ENCODE measurements at regions not wholly inside any gene's neighbourhood (a gene's known extent, or its start where the extent isn't known, plus 50 kb on each side); places are given as distances from the start of the nearest gene placed in this dataset.

DNA sequence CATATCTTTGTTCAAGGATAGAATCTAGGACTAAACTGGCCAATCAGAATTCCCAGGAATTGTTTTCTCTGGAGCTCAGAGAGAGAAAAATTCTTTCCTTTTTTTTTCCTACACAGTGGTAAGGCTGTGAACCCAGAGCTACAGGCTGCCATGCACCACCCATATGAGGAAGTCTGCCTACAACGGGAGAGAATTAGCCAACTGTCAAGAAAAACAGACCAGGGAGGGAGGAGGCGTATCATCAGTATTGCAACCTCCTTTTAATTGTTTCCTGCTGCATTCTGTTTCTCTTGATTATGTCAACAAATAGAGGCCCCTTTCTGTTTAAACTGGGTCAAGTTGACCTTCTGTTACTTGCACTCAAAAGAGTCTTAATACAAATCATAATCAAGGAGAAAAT lies 176.5 kb upstream of the UBASH3B start:
- ATAC-seq = no peak
- 10% methylated on average over 2 of the region's 2 CpGs for WGBS (ENCODE audit: insufficient coverage, low coverage, missing lambda C conversion rate)
- DNase-seq (ENCODE audit: extremely low read depth in 1 of 4, low spot score in 3 of 4) = no peak
- Histone ChIP-seq H3K4me2 (ENCODE audit: insufficient read depth, low read length) (no peak overlapping the region), H3K9me1 (ENCODE audit: control insufficient read depth, insufficient read depth, low read length) (no peaks in the 10 kb centered on the region), H3K79me2 (ENCODE audit: control insufficient read depth, insufficient read depth, low read length) (no peaks in the 10 kb centered on the region), H3K9ac (ENCODE audit: insufficient read depth in 1 of 2, low read depth in 2 of 2, low read length in 2 of 2) (no peak overlapping the region), H3K4me1 (replicated peaks in 1 of 2; ENCODE audit: control insufficient read depth in 2 of 2, insufficient read depth in 2 of 2, low read length in 2 of 2) (no peaks in the 10 kb centered on the region), H3K27me3 (ENCODE audit: control insufficient read depth in 2 of 2, insufficient read depth in 2 of 2, low read length in 2 of 2) (no peaks in the 10 kb centered on the region), H3K9me3 (replicated peaks; ENCODE audit: control insufficient read depth, insufficient read depth, low read depth, low read length) (no peaks in the 10 kb centered on the region), H3K4me3 (no peak overlapping the region), H3K36me3 (ENCODE audit: control insufficient read depth, insufficient read depth, low read length) (no peaks in the 10 kb centered on the region), H4K20me1 (replicated peaks; ENCODE audit: control insufficient read depth, insufficient read depth, low read length) (no peaks in the 10 kb centered on the region), H2AFZ (ENCODE audit: low read depth, low read length) (no peak overlapping the region), H3K27ac (ENCODE audit: extremely low read depth, low read depth, low read length) (no peak overlapping the region)
- ChIA-PET CTCF (ENCODE audit: low intra/inter-chr PET ratio) (no interaction called here), POLR2A (no interaction called here)
- in situ Hi-C loops (cut with MboI) (no loop called here), intact Hi-C loops (cut with micrococcal nuclease) (no loop called here)
- no peak for FAIRE-seq
- no peak for TF ChIP-seq PURB (CRISPR knock-in tag; IDR thresholded peaks at IDR 0.05; ENCODE audit: low read depth)
- TF ChIP-seq LARP7 (IDR thresholded peaks at IDR 0.05) = no peak
- no peak for TF ChIP-seq KAT8 (IDR thresholded peaks at IDR 0.05; ENCODE audit: low read depth)
- TF ChIP-seq NFRKB (IDR thresholded peaks at IDR 0.05; ENCODE audit: low read depth) = no peak
- no peak for TF ChIP-seq ZBTB17 (CRISPR knock-in tag; IDR thresholded peaks at IDR 0.05)
- no peak for TF ChIP-seq ZNF696 (CRISPR knock-in tag; conservative IDR thresholded peaks at IDR 0.05)
- no peak for TF ChIP-seq MCM7 (IDR thresholded peaks at IDR 0.05)
- no peak for TF ChIP-seq PHB2 (IDR thresholded peaks at IDR 0.05; ENCODE audit: low read depth)
- no peak for TF ChIP-seq ZNF644 (tag; IDR thresholded peaks at IDR 0.05; ENCODE audit: low read depth)
- no peak for TF ChIP-seq TEAD2 (tag; IDR thresholded peaks at IDR 0.05)
- TF ChIP-seq MAFF (IDR thresholded peaks at IDR 0.05; ENCODE audit: low read length) = no peak
- no TSS peak for BruUV-seq (replicated peaks)

Data from K562 (cell line).